SK-N-SH (cell line): ENCODE measurements at regions not wholly inside any gene's neighbourhood (a gene's known extent, or its start where the extent isn't known, plus 50 kb on each side); places are given as distances from the start of the nearest gene placed in this dataset.

Experiments used
- CTCF ChIA-PET: fragments of 300-600, 350-600 bp; formaldehyde crosslinking; extraction: SDS; loops from one replicate; lab custom pipeline; 2021; lab: Yijun Ruan, JAX
- POLR2A ChIA-PET: fragments of 350-600 bp; sonication (Branson Sonifier 250); formaldehyde crosslinking; extraction: SDS; loops from one replicate; lab custom pipeline; 2020; ENCODE audit warnings: antibody characterized with exemption, inconsistent platforms; lab: Yijun Ruan, JAX
- DNase-seq: peaks from one replicate; pipeline ENCODE4 v3.0.0; 2012
- H2AFZ ChIP-seq: fragments of 200-600 bp; sonication (generic); 2 replicates; pipeline ENCODE4 v1.8.1; 2016; ENCODE audit warnings: antibody characterized with exemption, mild to moderate bottlenecking, low read depth
- H3F3A ChIP-seq: fragments of 200-600 bp; sonication (generic); replicated peaks from 2 replicates; pipeline ENCODE3; 2016; ENCODE audit warnings: antibody characterized with exemption, mild to moderate bottlenecking; ENCODE audit not compliant: insufficient read depth
- H3K27ac ChIP-seq, 2 experiments: fragments of 200-500 bp in 1 of 2; fragments of 200-600 bp in 1 of 2; sonication (Bioruptor generic) in 1 of 2; sonication (generic), shearing (Covaris generic) in 1 of 2; 2 replicates each; pipeline versions ENCODE4 v1.5.1 to v1.6.1; 2014 to 2016; ENCODE audit warnings: low read depth in 2 of 2, inconsistent platforms in 1 of 2, low read length in 1 of 2, mild to moderate bottlenecking in 1 of 2, mixed read lengths in 1 of 2
- H3K27me3 ChIP-seq: fragments of 200-600 bp; sonication (generic), shearing (Covaris generic); 2 replicates; pipeline ENCODE4 v1.6.1; 2016; ENCODE audit warnings: mixed run types; ENCODE audit not compliant: insufficient read depth
- H3K36me3 ChIP-seq, 2 experiments: fragments of 200-500 bp in 1 of 2; fragments of 200-600 bp in 1 of 2; sonication (Bioruptor generic) in 1 of 2; sonication (generic) in 1 of 2; replicated peaks in 1 of 2; 2 replicates each; pipeline versions ENCODE3 to v1.5.1; 2014 to 2016; ENCODE audit warnings: low read length in 1 of 2, mild to moderate bottlenecking in 1 of 2; ENCODE audit not compliant: insufficient read depth in 2 of 2, control insufficient read depth in 1 of 2
- H3K4me1 ChIP-seq, 2 experiments: fragments of 200-500 bp in 1 of 2; fragments of 200-600 bp in 1 of 2; sonication (Bioruptor generic) in 1 of 2; sonication (generic), shearing (Covaris generic) in 1 of 2; 2 replicates each; pipeline versions ENCODE4 v1.5.1 to v1.6.1; 2014 to 2016; ENCODE audit warnings: low read depth in 1 of 2, low read length in 1 of 2, mixed run types in 1 of 2; ENCODE audit not compliant: insufficient read depth in 2 of 2, control insufficient read depth in 1 of 2
- H3K4me2 ChIP-seq: fragments of 200-600 bp; sonication (generic), shearing (Covaris generic); 2 replicates; pipeline ENCODE4 v1.6.1; 2017; ENCODE audit warnings: mixed run types
- H3K4me3 ChIP-seq, 2 experiments: fragments of 200-500 bp in 1 of 2; fragments of 200-600 bp in 1 of 2; sonication (Bioruptor generic) in 1 of 2; sonication (generic), shearing (Covaris generic) in 1 of 2; 2 replicates each; pipeline versions ENCODE4 v1.5.1 to v1.8.1; 2014 to 2016; ENCODE audit warnings: low read depth in 2 of 2, inconsistent platforms in 1 of 2, low read length in 1 of 2, mild to moderate bottlenecking in 1 of 2, mixed read lengths in 1 of 2, moderate library complexity in 1 of 2
- H3K79me2 ChIP-seq: fragments of 200-600 bp; sonication (generic); 2 replicates; pipeline ENCODE4 v1.8.1; 2017; ENCODE audit warnings: mild to moderate bottlenecking; ENCODE audit not compliant: insufficient read depth
- H3K9ac ChIP-seq: fragments of 200-600 bp; sonication (generic); 2 replicates; pipeline ENCODE4 v1.6.1; 2017; ENCODE audit warnings: mixed run types
- H3K9me2 ChIP-seq: fragments of 200-600 bp; sonication (generic); 2 replicates; pipeline ENCODE4 v1.6.1; 2017; ENCODE audit warnings: mixed run types
- H3K9me3 ChIP-seq: fragments of 200-600 bp; sonication (generic); 2 replicates; pipeline ENCODE4 v1.6.1; 2017; ENCODE audit warnings: mixed run types, mild to moderate bottlenecking, moderate library complexity
- H4K20me1 ChIP-seq: fragments of 200-600 bp; sonication (generic); 2 replicates; pipeline ENCODE4 v1.6.1; 2017; ENCODE audit warnings: mild to moderate bottlenecking, mixed run types; ENCODE audit not compliant: insufficient read depth
- CTCF ChIP-seq: fragments of 200-600 bp; sonication (generic); IDR thresholded peaks from 2 replicates; pipeline ENCODE4 v1.6.1; 2017; ENCODE audit warnings: antibody characterized with exemption, mild to moderate bottlenecking, moderate library complexity
- FOSL2 ChIP-seq: IDR thresholded peaks from 2 replicates; pipeline ENCODE4 v1.4.0; 2012; ENCODE audit warnings: low read depth, mild to moderate bottlenecking, moderate library complexity, borderline replicate concordance
- FOXJ3 ChIP-seq: sonication (generic); formaldehyde crosslinking; IDR thresholded peaks from 2 replicates; pipeline ENCODE4 v1.5.1; 2020; ENCODE audit warnings: mild to moderate bottlenecking, missing genetic modification reagents
- GABPA ChIP-seq: IDR thresholded peaks from 2 replicates; pipeline ENCODE4 v1.4.0; 2012; ENCODE audit warnings: low read depth, mild to moderate bottlenecking
- JUND ChIP-seq: IDR thresholded peaks from 2 replicates; pipeline ENCODE4 v1.4.0; 2012
- MEF2A ChIP-seq: IDR thresholded peaks from 2 replicates; pipeline ENCODE4 v1.4.0; 2012; ENCODE audit warnings: low read depth, borderline replicate concordance
- RFX5 ChIP-seq: IDR thresholded peaks from 2 replicates; pipeline ENCODE4 v1.6.1; 2012; ENCODE audit warnings: mild to moderate bottlenecking, improper control_type of control experiment, low read length
- SIN3A ChIP-seq: IDR thresholded peaks from 2 replicates; pipeline ENCODE4 v1.6.1; 2012; ENCODE audit warnings: low read depth, mild to moderate bottlenecking, low read length, moderate library complexity, borderline replicate concordance
- TCF12 ChIP-seq: IDR thresholded peaks from 2 replicates; pipeline ENCODE4 v1.4.0; 2012
- TEAD4 ChIP-seq: IDR thresholded peaks from 2 replicates; pipeline ENCODE4 v1.4.0; 2012; ENCODE audit warnings: mild to moderate bottlenecking, borderline replicate concordance; ENCODE audit not compliant: insufficient read depth
- WGBS: methylation state at CpG from one replicate; pipeline ENCODE4 v1.1.6; 2017; ENCODE audit warnings: low lambda C conversion rate; 5-methylcytosine and 5-hydroxymethylcytosine counted together
- TF ChIP-seq, protein P1 (sequence below): IDR thresholded peaks from 2 replicates; pipeline ENCODE4 v1.6.1; 2012; ENCODE audit warnings: mild to moderate bottlenecking, low read depth, low read length, moderate library complexity
- TF ChIP-seq, protein P2 (sequence below): IDR thresholded peaks from 2 replicates; pipeline ENCODE4 v1.4.0; 2012; ENCODE audit warnings: low read depth
- TF ChIP-seq, protein P3 (sequence below): IDR thresholded peaks from 2 replicates; pipeline ENCODE4 v1.4.0; 2012; ENCODE audit warnings: low read depth, borderline replicate concordance
- TF ChIP-seq, protein P4 (sequence below): IDR thresholded peaks from 2 replicates; pipeline ENCODE4 v1.4.0; 2012; ENCODE audit warnings: low read depth, borderline replicate concordance

DNA sequence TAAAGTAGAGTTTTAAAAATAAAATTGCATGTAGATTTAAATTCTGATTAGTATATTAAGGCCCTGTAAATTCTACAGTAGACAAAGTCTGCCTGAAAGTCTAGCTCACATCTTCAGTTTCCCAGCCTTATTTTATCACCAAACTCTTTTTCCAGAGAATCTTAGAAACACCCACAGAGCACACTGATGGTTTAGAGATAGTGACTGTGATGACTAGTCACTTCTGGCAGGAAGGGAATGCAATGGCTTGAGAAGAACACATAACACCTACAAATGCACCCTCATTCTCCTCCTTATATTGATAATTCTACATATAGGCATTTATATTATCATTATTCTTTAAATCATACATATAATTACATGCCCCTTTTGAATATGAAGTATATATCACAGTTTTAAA is 232.9 kb downstream of the ARAP2 start:
- no peak overlapping the region for H2AFZ ChIP-seq
- no peak overlapping the region for H3K9ac ChIP-seq
- POLR2A ChIA-PET = no interaction called here
- H3K36me3 ChIP-seq = no peaks in the 10 kb centered on the region
- CTCF ChIA-PET = no interaction called here
- H3K9me3 ChIP-seq = no peaks in the 10 kb centered on the region
- no peaks in the 10 kb centered on the region for H3K79me2 ChIP-seq
- TF ChIP-seq MEF2A (no peak), FOSL2 (no peak), TCF12 (no peak), CTCF (no peak), SIN3A (no peak), JUND (no peak)
- no peak for DNase-seq
- H3K27me3 ChIP-seq = no peaks in the 10 kb centered on the region
- no peaks in the 10 kb centered on the region for H4K20me1 ChIP-seq
- no peaks in the 10 kb centered on the region for H3K4me1 ChIP-seq
- H3F3A ChIP-seq = no peaks in the 10 kb centered on the region
- no peak overlapping the region for H3K27ac ChIP-seq
- no peak overlapping the region for H3K4me2 ChIP-seq
- no peak overlapping the region for H3K4me3 ChIP-seq
- no peaks in the 10 kb centered on the region; the same call in 1 of the 2 replicates for H3K9me2 ChIP-seq

GRCh38 chr4:36012503-36012902 is 231.8 kb downstream of the ARAP2 start:
- H3K4me1 ChIP-seq = no peaks in the 10 kb centered on the region
- DNase-seq = no peak
- H3K27ac ChIP-seq = no peak overlapping the region
- H3K9me2 ChIP-seq = no peaks in the 10 kb centered on the region; the same call in 1 of the 2 replicates
- no peaks in the 10 kb centered on the region for H3K9me3 ChIP-seq
- no peaks in the 10 kb centered on the region for H4K20me1 ChIP-seq
- no peaks in the 10 kb centered on the region for H3K36me3 ChIP-seq
- WGBS = 2% methylated on average over 3 of the region's 3 CpGs
- POLR2A ChIA-PET = no interaction called here
- no peaks in the 10 kb centered on the region for H3K79me2 ChIP-seq
- H3K27me3 ChIP-seq = no peaks in the 10 kb centered on the region
- H2AFZ ChIP-seq = no peak overlapping the region
- H3K4me2 ChIP-seq = no peak overlapping the region
- no peak overlapping the region for H3K9ac ChIP-seq
- no peak overlapping the region for H3K4me3 ChIP-seq
- CTCF ChIA-PET = no interaction called here
- H3F3A ChIP-seq = no peaks in the 10 kb centered on the region
- TF ChIP-seq GABPA (no peak), TCF12 (no peak), FOXJ3 (CRISPR knock-in tag) (no peak), RFX5 (no peak), TEAD4 (no peak), FOSL2 (no peak)
- TF ChIP-seq, protein P1, sequence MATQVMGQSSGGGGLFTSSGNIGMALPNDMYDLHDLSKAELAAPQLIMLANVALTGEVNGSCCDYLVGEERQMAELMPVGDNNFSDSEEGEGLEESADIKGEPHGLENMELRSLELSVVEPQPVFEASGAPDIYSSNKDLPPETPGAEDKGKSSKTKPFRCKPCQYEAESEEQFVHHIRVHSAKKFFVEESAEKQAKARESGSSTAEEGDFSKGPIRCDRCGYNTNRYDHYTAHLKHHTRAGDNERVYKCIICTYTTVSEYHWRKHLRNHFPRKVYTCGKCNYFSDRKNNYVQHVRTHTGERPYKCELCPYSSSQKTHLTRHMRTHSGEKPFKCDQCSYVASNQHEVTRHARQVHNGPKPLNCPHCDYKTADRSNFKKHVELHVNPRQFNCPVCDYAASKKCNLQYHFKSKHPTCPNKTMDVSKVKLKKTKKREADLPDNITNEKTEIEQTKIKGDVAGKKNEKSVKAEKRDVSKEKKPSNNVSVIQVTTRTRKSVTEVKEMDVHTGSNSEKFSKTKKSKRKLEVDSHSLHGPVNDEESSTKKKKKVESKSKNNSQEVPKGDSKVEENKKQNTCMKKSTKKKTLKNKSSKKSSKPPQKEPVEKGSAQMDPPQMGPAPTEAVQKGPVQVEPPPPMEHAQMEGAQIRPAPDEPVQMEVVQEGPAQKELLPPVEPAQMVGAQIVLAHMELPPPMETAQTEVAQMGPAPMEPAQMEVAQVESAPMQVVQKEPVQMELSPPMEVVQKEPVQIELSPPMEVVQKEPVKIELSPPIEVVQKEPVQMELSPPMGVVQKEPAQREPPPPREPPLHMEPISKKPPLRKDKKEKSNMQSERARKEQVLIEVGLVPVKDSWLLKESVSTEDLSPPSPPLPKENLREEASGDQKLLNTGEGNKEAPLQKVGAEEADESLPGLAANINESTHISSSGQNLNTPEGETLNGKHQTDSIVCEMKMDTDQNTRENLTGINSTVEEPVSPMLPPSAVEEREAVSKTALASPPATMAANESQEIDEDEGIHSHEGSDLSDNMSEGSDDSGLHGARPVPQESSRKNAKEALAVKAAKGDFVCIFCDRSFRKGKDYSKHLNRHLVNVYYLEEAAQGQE = no peak
- TF ChIP-seq, protein P2, sequence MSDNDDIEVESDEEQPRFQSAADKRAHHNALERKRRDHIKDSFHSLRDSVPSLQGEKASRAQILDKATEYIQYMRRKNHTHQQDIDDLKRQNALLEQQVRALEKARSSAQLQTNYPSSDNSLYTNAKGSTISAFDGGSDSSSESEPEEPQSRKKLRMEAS = no peak
- TF ChIP-seq, protein P3, sequence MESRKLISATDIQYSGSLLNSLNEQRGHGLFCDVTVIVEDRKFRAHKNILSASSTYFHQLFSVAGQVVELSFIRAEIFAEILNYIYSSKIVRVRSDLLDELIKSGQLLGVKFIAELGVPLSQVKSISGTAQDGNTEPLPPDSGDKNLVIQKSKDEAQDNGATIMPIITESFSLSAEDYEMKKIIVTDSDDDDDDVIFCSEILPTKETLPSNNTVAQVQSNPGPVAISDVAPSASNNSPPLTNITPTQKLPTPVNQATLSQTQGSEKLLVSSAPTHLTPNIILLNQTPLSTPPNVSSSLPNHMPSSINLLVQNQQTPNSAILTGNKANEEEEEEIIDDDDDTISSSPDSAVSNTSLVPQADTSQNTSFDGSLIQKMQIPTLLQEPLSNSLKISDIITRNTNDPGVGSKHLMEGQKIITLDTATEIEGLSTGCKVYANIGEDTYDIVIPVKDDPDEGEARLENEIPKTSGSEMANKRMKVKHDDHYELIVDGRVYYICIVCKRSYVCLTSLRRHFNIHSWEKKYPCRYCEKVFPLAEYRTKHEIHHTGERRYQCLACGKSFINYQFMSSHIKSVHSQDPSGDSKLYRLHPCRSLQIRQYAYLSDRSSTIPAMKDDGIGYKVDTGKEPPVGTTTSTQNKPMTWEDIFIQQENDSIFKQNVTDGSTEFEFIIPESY = no peak
- TF ChIP-seq, protein P4, sequence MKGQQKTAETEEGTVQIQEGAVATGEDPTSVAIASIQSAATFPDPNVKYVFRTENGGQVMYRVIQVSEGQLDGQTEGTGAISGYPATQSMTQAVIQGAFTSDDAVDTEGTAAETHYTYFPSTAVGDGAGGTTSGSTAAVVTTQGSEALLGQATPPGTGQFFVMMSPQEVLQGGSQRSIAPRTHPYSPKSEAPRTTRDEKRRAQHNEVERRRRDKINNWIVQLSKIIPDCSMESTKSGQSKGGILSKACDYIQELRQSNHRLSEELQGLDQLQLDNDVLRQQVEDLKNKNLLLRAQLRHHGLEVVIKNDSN = no peak
